ENCODE measurements at regions not wholly inside any gene's neighbourhood (a gene's known extent, or its start where the extent isn't known, plus 50 kb on each side); places are given as distances from the start of the nearest gene placed in this dataset.

DNA sequence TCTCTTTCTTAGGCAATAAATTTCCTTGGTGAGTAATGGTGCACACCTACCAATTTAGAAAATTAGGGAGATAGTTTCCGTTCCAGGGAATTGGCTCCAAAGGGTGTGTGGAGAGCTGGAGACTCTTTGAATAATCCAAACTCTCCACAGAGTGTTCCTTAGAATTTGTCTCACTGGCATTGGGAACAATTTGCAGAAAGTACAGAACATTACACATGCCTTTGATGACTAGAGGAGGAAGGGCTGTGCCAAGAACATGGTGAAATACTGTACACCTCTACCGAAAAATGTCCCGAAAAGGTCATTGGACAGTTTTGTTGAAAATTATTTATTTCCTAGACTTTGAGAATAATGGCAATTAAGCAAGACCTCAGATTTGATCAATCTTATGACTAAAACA lies 214.2 kb upstream of the MPDZ start:
- H3K4me1 Mint-ChIP-seq: peaks cover 24% of the 10 kb centered on the region
- Histone ChIP-seq H3K36me3 (ENCODE audit: control insufficient read depth, insufficient read depth, low read length) (no peaks in the 10 kb centered on the region), H3K4me1 (ENCODE audit: control insufficient read depth, insufficient read depth, low read length) (no peaks in the 10 kb centered on the region), H3K9ac (ENCODE audit: extremely low read depth, low read length, poor library complexity, severe bottlenecking) (no peak overlapping the region), H3K27ac (ENCODE audit: low read depth, low read length) (no peak overlapping the region), H3K9me3 (ENCODE audit: control insufficient read depth, low read length) (no peaks in the 10 kb centered on the region), H3K27me3 (ENCODE audit: control insufficient read depth, insufficient read depth, low read length, poor library complexity, severe bottlenecking) (no peaks in the 10 kb centered on the region), H3K4me3 (ENCODE audit: low read length) (no peak overlapping the region)
- H3K4me3 Mint-ChIP-seq: no peak overlapping the region
- WGBS, 2 experiments (ENCODE audit: insufficient coverage in 1 of 2, insufficient read length in 1 of 2): 95 to 100% methylated on average over 1 to 3 of the region's 3 CpGs
- DNase-seq: no peak
- no peak for TF ChIP-seq CTCF (conservative IDR thresholded peaks at IDR 0.05)
- H3K36me3 Mint-ChIP-seq (ENCODE audit: low read depth): no peaks in the 10 kb centered on the region
- H3K27me3 Mint-ChIP-seq (ENCODE audit: insufficient read depth): no peaks in the 10 kb centered on the region
- H3K9me3 Mint-ChIP-seq: peaks cover 2% of the 10 kb centered on the region
- H3K27ac Mint-ChIP-seq: no peak overlapping the region

- Mint-ChIP-seq H3K9me3 (peaks cover 2% of the 10 kb centered on the region), H3K27ac (peak overlapping the region; percentile 46), H3K27me3 (ENCODE audit: insufficient read depth) (no peaks in the 10 kb centered on the region), H3K4me1 (peaks cover 24% of the 10 kb centered on the region), H3K36me3 (ENCODE audit: low read depth) (no peaks in the 10 kb centered on the region), H3K4me3 (no peak overlapping the region)
- H3K4me1 ChIP-seq (ENCODE audit: control insufficient read depth, insufficient read depth, low read length): no peaks in the 10 kb centered on the region
- H3K9me3 ChIP-seq (ENCODE audit: control insufficient read depth, low read length): no peaks in the 10 kb centered on the region
- no peaks in the 10 kb centered on the region for H3K27me3 ChIP-seq (ENCODE audit: control insufficient read depth, insufficient read depth, low read length, poor library complexity, severe bottlenecking)
- peak; percentile 70 for DNase-seq
- no peak overlapping the region for H3K27ac ChIP-seq (ENCODE audit: low read depth, low read length)
- H3K36me3 ChIP-seq (ENCODE audit: control insufficient read depth, insufficient read depth, low read length): no peaks in the 10 kb centered on the region
- no peak overlapping the region for H3K4me3 ChIP-seq (ENCODE audit: low read length)
- no peak overlapping the region for H3K9ac ChIP-seq (ENCODE audit: extremely low read depth, low read length, poor library complexity, severe bottlenecking)
- TF ChIP-seq CTCF (conservative IDR thresholded peaks at IDR 0.05): no peak
- WGBS, 2 experiments (ENCODE audit: insufficient coverage in 1 of 2, insufficient read length in 1 of 2): 58 to 60% methylated on average over 3 to 11 of the region's 11 CpGs
Measured at GRCh38 chr9:13491493-13492424, 212.3 kb upstream of the MPDZ start.

DNA sequence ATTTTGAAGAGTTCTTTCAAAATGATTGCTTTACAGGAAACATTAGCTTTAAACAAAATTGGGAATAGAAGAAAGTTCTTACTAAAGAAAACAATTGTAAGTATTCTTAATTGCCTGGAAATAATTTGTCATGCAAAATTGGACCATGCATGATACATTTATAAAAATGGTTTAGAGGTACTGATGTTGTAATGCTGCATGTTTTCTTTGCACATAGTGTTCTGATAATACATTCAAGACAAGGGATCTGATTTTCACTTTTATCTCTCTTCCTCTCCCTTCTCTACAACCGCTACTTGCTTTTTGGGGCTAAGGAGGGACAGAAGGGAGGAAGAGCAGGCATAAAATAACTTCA lies 211.6 kb upstream of the MPDZ start:
- DNase-seq: no peak
- Histone ChIP-seq H3K4me3 (ENCODE audit: low read length) (no peak overlapping the region), H3K27ac (ENCODE audit: low read depth, low read length) (no peak overlapping the region), H3K36me3 (ENCODE audit: control insufficient read depth, insufficient read depth, low read length) (no peaks in the 10 kb centered on the region), H3K9me3 (ENCODE audit: control insufficient read depth, low read length) (no peaks in the 10 kb centered on the region), H3K9ac (ENCODE audit: extremely low read depth, low read length, poor library complexity, severe bottlenecking) (no peak overlapping the region), H3K4me1 (ENCODE audit: control insufficient read depth, insufficient read depth, low read length) (no peaks in the 10 kb centered on the region), H3K27me3 (ENCODE audit: control insufficient read depth, insufficient read depth, low read length, poor library complexity, severe bottlenecking) (no peaks in the 10 kb centered on the region)
- Mint-ChIP-seq H3K4me3 (no peak overlapping the region), H3K27ac (no peak overlapping the region), H3K9me3 (peaks cover 2% of the 10 kb centered on the region), H3K4me1 (peaks cover 24% of the 10 kb centered on the region), H3K36me3 (ENCODE audit: low read depth) (no peaks in the 10 kb centered on the region), H3K27me3 (ENCODE audit: insufficient read depth) (no peaks in the 10 kb centered on the region)
- no peak for TF ChIP-seq CTCF (conservative IDR thresholded peaks at IDR 0.05)
- 89% methylated on average over 1 of the region's 1 CpG; no CpG with 5 or more reads in 1 of the 2 experiments for WGBS, 2 experiments (ENCODE audit: insufficient coverage in 1 of 2, insufficient read length in 1 of 2)
